GM23338 (cell line): ENCODE measurements at regions not wholly inside any gene's neighbourhood (a gene's known extent, or its start where the extent isn't known, plus 50 kb on each side); places are given as distances from the start of the nearest gene placed in this dataset.

Source experiments
- ATAC-seq: fragments of 200-7000 bp; cut with Tn5 transposase; 3 replicates; pipeline ENCODE4 v1.9.1; 2020
- DNase-seq: peaks from one replicate; pipeline ENCODE4 v3.0.0-alpha.2; 2015; ENCODE audit warnings: low spot score
- H2AFZ ChIP-seq: fragments of 200-600 bp; sonication (generic); 2 replicates; pipeline ENCODE4 v1.8.0; 2016; ENCODE audit warnings: antibody characterized with exemption, mild to moderate bottlenecking, moderate library complexity
- H3F3A ChIP-seq: fragments of 200-600 bp; sonication (generic); replicated peaks from 2 replicates; pipeline ENCODE4 v1.8.0; 2017; ENCODE audit warnings: antibody characterized with exemption, mixed run types, low read depth
- H3K27ac ChIP-seq: fragments of 200-600 bp; sonication (generic); 2 replicates; pipeline ENCODE4 v1.6.1; 2016; ENCODE audit warnings: low read depth
- H3K27me3 ChIP-seq: fragments of 200-600 bp; sonication (generic); 2 replicates; pipeline ENCODE4 v1.8.0; 2016; ENCODE audit warnings: mild to moderate bottlenecking, mixed run types, moderate library complexity; ENCODE audit not compliant: insufficient read depth
- H3K36me3 ChIP-seq: fragments of 200-600 bp; sonication (generic); 2 replicates; pipeline ENCODE4 v1.8.0; 2016; ENCODE audit warnings: mild to moderate bottlenecking; ENCODE audit not compliant: insufficient read depth
- H3K4me1 ChIP-seq: fragments of 200-600 bp; sonication (generic); 2 replicates; pipeline ENCODE4 v1.8.0; 2016; ENCODE audit warnings: mild to moderate bottlenecking, moderate library complexity; ENCODE audit not compliant: insufficient read depth
- H3K4me2 ChIP-seq: fragments of 200-600 bp; sonication (generic); 2 replicates; pipeline ENCODE4 v1.7.1; 2017; ENCODE audit warnings: mixed run types
- H3K4me3 ChIP-seq: fragments of 200-600 bp; sonication (generic); 2 replicates; pipeline ENCODE4 v1.6.1; 2016; ENCODE audit warnings: mixed run types
- H3K79me2 ChIP-seq: fragments of 200-600 bp; sonication (generic); replicated peaks from 2 replicates; pipeline ENCODE4 v1.8.0; 2017; ENCODE audit warnings: mild to moderate bottlenecking; ENCODE audit not compliant: insufficient read depth
- H3K9me2 ChIP-seq: fragments of 200-600 bp; sonication (generic); 2 replicates; pipeline ENCODE4 v1.8.0; 2017; ENCODE audit not compliant: insufficient read depth
- H4K20me1 ChIP-seq: fragments of 200-600 bp; sonication (generic); replicated peaks from 2 replicates; pipeline ENCODE4 v1.8.0; 2017; ENCODE audit warnings: mild to moderate bottlenecking; ENCODE audit not compliant: insufficient read depth
- H3K27ac Mint-ChIP-seq: 2 replicates; pipeline ENCODE4 v1.8.0; 2020; ENCODE audit warnings: inconsistent platforms, mild to moderate bottlenecking, moderate library complexity, mixed read lengths
- H3K27me3 Mint-ChIP-seq: 3 replicates; pipeline ENCODE4 v1.8.0; 2022; ENCODE audit warnings: low read depth, mild to moderate bottlenecking, moderate library complexity, mixed read lengths, inconsistent platforms; ENCODE audit not compliant: insufficient read depth, poor library complexity
- H3K36me3 Mint-ChIP-seq: 3 replicates; pipeline ENCODE4 v1.8.0; 2021; ENCODE audit warnings: low read depth, mild to moderate bottlenecking, inconsistent platforms, moderate library complexity, mixed read lengths
- H3K4me1 Mint-ChIP-seq: 3 replicates; pipeline ENCODE4 v1.8.0; 2020; ENCODE audit warnings: mild to moderate bottlenecking, inconsistent platforms, mixed read lengths
- H3K4me3 Mint-ChIP-seq: 3 replicates; pipeline ENCODE4 v1.8.0; 2021; ENCODE audit warnings: moderate library complexity, mild to moderate bottlenecking, inconsistent platforms, mixed read lengths
- H3K9me3 Mint-ChIP-seq: 3 replicates; pipeline ENCODE4 v1.8.0; 2020; ENCODE audit warnings: moderate library complexity, mild to moderate bottlenecking, inconsistent platforms, mixed read lengths
- EZH2 ChIP-seq: fragments of 200-600 bp; sonication (generic); IDR thresholded peaks from one replicate; pipeline ENCODE4 v1.8.0; 2017; ENCODE audit warnings: antibody characterized with exemption, mild to moderate bottlenecking, low read depth; ENCODE audit not compliant: unreplicated experiment
- EZH2phosphoT487 ChIP-seq: fragments of 200-600 bp; sonication (generic); IDR thresholded peaks from one replicate; pipeline ENCODE4 v1.8.1; 2018; ENCODE audit warnings: antibody characterized with exemption; ENCODE audit not compliant: unreplicated experiment
- JUNB ChIP-seq: IDR thresholded peaks from one replicate; pipeline ENCODE4 v1.6.1; 2016; ENCODE audit warnings: antibody characterized with exemption; ENCODE audit not compliant: unreplicated experiment
- POLR2AphosphoS5 ChIP-seq: IDR thresholded peaks from 2 replicates; pipeline ENCODE4 v1.6.1; 2016; ENCODE audit warnings: antibody characterized with exemption, low read depth
- STAT1 ChIP-seq: IDR thresholded peaks from one replicate; pipeline ENCODE4 v1.6.1; 2016; ENCODE audit warnings: antibody characterized with exemption; ENCODE audit not compliant: unreplicated experiment
- ZNF114 ChIP-seq: fragments of 250-450 bp; sonication (Bioruptor Pico); IDR thresholded peaks from 2 replicates; pipeline ENCODE4 v1.5.0; 2020; ENCODE audit warnings: mild to moderate bottlenecking, moderate library complexity
- TF ChIP-seq, protein P1 (sequence below), 2 experiments: fragments of 200-600 bp in 1 of 2; sonication (generic) in 1 of 2; conservative IDR thresholded peaks; 2 replicates each; pipeline versions ENCODE4 v1.5.1 to v1.6.1; 2016 to 2017; ENCODE audit warnings: antibody characterized with exemption in 2 of 2, low read depth in 2 of 2, mild to moderate bottlenecking in 2 of 2, moderate library complexity in 1 of 2
- TF ChIP-seq, protein P2 (sequence below): fragments of 250-450 bp; sonication (Bioruptor Pico); IDR thresholded peaks from 2 replicates; pipeline ENCODE4 v1.5.0; 2020; ENCODE audit warnings: mild to moderate bottlenecking, moderate library complexity

DNA sequence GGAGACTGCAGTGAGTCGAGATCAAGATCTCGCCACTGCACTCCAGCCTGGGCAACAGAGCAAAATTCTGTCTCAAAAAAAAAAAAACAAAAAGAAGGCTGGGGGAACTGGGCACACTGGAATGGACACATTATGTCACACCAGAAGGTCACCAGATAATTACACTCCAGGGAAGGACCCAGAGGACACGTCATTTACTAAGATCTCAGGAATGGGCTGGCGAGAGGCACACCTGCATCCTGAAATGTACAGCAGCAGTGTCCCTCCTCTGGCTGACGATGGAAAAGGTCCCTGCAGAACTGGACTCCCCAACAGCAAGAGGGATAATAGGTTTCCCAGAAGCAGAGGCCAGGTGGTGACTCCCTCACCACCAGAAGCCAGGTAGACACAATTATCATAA is 243.5 kb downstream of the BCL11B start (continued):
- TF ChIP-seq, protein P1, sequence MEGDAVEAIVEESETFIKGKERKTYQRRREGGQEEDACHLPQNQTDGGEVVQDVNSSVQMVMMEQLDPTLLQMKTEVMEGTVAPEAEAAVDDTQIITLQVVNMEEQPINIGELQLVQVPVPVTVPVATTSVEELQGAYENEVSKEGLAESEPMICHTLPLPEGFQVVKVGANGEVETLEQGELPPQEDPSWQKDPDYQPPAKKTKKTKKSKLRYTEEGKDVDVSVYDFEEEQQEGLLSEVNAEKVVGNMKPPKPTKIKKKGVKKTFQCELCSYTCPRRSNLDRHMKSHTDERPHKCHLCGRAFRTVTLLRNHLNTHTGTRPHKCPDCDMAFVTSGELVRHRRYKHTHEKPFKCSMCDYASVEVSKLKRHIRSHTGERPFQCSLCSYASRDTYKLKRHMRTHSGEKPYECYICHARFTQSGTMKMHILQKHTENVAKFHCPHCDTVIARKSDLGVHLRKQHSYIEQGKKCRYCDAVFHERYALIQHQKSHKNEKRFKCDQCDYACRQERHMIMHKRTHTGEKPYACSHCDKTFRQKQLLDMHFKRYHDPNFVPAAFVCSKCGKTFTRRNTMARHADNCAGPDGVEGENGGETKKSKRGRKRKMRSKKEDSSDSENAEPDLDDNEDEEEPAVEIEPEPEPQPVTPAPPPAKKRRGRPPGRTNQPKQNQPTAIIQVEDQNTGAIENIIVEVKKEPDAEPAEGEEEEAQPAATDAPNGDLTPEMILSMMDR (conservative IDR thresholded peaks at IDR 0.05; ENCODE audit: low read depth in 2 of 2): no peak
- TF ChIP-seq EZH2phosphoT487 (no peak), EZH2 (no peak), POLR2AphosphoS5 (no peak), JUNB (no peak), ZNF114 (CRISPR knock-in tag) (no peak)
- TF ChIP-seq, protein P2, sequence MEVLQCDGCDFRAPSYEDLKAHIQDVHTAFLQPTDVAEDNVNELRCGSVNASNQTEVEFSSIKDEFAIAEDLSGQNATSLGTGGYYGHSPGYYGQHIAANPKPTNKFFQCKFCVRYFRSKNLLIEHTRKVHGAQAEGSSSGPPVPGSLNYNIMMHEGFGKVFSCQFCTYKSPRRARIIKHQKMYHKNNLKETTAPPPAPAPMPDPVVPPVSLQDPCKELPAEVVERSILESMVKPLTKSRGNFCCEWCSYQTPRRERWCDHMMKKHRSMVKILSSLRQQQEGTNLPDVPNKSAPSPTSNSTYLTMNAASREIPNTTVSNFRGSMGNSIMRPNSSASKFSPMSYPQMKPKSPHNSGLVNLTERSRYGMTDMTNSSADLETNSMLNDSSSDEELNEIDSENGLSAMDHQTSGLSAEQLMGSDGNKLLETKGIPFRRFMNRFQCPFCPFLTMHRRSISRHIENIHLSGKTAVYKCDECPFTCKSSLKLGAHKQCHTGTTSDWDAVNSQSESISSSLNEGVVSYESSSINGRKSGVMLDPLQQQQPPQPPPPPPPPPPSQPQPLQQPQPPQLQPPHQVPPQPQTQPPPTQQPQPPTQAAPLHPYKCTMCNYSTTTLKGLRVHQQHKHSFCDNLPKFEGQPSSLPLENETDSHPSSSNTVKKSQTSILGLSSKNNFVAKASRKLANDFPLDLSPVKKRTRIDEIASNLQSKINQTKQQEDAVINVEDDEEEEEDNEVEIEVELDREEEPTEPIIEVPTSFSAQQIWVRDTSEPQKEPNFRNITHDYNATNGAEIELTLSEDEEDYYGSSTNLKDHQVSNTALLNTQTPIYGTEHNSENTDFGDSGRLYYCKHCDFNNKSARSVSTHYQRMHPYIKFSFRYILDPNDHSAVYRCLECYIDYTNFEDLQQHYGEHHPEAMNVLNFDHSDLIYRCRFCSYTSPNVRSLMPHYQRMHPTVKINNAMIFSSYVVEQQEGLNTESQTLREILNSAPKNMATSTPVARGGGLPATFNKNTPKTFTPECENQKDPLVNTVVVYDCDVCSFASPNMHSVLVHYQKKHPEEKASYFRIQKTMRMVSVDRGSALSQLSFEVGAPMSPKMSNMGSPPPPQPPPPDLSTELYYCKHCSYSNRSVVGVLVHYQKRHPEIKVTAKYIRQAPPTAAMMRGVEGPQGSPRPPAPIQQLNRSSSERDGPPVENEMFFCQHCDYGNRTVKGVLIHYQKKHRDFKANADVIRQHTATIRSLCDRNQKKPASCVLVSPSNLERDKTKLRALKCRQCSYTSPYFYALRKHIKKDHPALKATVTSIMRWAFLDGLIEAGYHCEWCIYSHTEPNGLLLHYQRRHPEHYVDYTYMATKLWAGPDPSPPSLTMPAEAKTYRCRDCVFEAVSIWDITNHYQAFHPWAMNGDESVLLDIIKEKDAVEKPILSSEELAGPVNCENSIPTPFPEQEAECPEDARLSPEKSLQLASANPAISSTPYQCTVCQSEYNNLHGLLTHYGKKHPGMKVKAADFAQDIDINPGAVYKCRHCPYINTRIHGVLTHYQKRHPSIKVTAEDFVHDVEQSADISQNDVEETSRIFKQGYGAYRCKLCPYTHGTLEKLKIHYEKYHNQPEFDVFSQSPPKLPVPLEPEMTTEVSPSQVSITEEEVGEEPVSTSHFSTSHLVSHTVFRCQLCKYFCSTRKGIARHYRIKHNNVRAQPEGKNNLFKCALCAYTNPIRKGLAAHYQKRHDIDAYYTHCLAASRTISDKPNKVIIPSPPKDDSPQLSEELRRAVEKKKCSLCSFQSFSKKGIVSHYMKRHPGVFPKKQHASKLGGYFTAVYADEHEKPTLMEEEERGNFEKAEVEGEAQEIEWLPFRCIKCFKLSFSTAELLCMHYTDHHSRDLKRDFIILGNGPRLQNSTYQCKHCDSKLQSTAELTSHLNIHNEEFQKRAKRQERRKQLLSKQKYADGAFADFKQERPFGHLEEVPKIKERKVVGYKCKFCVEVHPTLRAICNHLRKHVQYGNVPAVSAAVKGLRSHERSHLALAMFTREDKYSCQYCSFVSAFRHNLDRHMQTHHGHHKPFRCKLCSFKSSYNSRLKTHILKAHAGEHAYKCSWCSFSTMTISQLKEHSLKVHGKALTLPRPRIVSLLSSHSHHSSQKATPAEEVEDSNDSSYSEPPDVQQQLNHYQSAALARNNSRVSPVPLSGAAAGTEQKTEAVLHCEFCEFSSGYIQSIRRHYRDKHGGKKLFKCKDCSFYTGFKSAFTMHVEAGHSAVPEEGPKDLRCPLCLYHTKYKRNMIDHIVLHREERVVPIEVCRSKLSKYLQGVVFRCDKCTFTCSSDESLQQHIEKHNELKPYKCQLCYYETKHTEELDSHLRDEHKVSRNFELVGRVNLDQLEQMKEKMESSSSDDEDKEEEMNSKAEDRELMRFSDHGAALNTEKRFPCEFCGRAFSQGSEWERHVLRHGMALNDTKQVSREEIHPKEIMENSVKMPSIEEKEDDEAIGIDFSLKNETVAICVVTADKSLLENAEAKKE: no peak

DNA sequence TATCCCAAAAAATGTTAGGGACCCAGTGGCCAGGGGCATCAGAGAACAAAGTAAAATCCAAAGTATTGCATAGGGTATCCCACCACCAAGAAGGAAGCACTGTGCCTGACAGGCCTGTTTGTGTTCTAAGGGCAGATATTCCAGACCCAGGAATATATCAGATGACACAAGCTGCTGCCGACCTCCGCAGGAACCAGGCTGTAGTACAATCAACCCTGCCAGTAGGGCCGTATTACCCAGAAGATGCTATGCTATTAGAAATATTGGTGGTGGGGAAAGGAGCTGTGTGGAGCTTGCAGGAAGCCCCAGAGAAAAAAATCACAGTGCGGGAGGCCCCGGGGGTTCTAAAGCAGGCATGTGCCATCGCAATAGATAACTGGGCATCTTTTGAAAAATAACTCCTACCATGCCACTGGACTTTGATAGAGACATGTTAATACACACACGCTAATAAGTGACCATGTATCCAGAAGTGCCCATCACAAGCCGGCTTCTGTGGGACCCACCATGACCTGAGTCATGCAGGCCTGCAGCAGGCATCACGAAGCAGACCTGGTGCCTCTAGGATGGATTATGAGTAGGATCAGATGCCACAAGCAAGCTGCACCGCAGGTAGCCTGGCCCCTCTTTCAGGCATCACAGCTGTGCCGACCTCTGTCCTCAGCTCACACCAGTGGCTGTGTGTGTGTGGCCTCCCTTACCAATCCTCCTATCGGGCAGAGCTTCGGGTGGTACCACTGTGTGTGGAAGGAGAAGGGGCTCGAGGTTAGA is 242.7 kb downstream of the BCL11B start:
- peak; percentile 54 for ATAC-seq

More for the DNA sequence above, 242.7 kb downstream of the BCL11B start:
- Histone ChIP-seq H3K4me2 (no peak overlapping the region), H3K9me2 (peaks cover 7% of the 10 kb centered on the region; the same call in 1 of the 2 replicates), H3K79me2 (no peaks in the 10 kb centered on the region), H3K36me3 (no peaks in the 10 kb centered on the region), H3F3A (no peaks in the 10 kb centered on the region), H3K4me1 (no peaks in the 10 kb centered on the region), H3K4me3 (no peak overlapping the region), H3K27ac (no peak overlapping the region), H4K20me1 (no peaks in the 10 kb centered on the region), H3K27me3 (no peaks in the 10 kb centered on the region), H2AFZ (no peak overlapping the region)
- peaks cover 7% of the 10 kb centered on the region for H3K36me3 Mint-ChIP-seq
- DNase-seq: no peak
- no peak for TF ChIP-seq STAT1
- TF ChIP-seq, protein P1 (conservative IDR thresholded peaks at IDR 0.05; ENCODE audit: low read depth in 2 of 2): peak in 1 of 2 experiments; percentile 44; a peak in 2 of 4 replicates
- no peaks in the 10 kb centered on the region; the same call in 2 of the 3 replicates for H3K4me1 Mint-ChIP-seq
- H3K4me3 Mint-ChIP-seq: no peak overlapping the region
- peaks cover 14% of the 10 kb centered on the region for H3K9me3 Mint-ChIP-seq
- H3K27ac Mint-ChIP-seq: no peak overlapping the region
- peaks cover 8% of the 10 kb centered on the region for H3K27me3 Mint-ChIP-seq
